Neuronal stem cell (in vitro differentiated cells): ENCODE measurements at regions not wholly inside any gene's neighbourhood (a gene's known extent, or its start where the extent isn't known, plus 50 kb on each side); places are given as distances from the start of the nearest gene placed in this dataset.

Source experiments
- DNase-seq: peaks from one replicate; pipeline ENCODE4 v3.0.0-alpha.2; 2013; ENCODE audit warnings: low spot score
- H2AFZ ChIP-seq: one replicate; pipeline ENCODE4 v1.6.1; 2013; ENCODE audit warnings: mild to moderate bottlenecking, low read length, inconsistent platforms
- H2AK5ac ChIP-seq: 2 replicates; pipeline ENCODE4 v1.6.1; 2013; ENCODE audit warnings: low read depth, mild to moderate bottlenecking, inconsistent platforms, low read length, moderate library complexity, mixed read lengths
- H2BK120ac ChIP-seq: 2 replicates; pipeline ENCODE4 v1.6.1; 2013; ENCODE audit warnings: low read depth, mild to moderate bottlenecking, inconsistent platforms, low read length, moderate library complexity, mixed read lengths
- H2BK12ac ChIP-seq: one replicate; pipeline ENCODE4 v1.6.1; 2013; ENCODE audit warnings: low read length, inconsistent platforms
- H2BK15ac ChIP-seq: 2 replicates; pipeline ENCODE4 v1.6.1; 2013; ENCODE audit warnings: mild to moderate bottlenecking, low read length, inconsistent platforms, mixed read lengths
- H2BK5ac ChIP-seq: one replicate; pipeline ENCODE4 v1.6.1; 2013; ENCODE audit warnings: inconsistent platforms, mild to moderate bottlenecking, low read length, moderate library complexity
- H3K14ac ChIP-seq: one replicate; pipeline ENCODE4 v1.6.1; 2013; ENCODE audit warnings: low read length, inconsistent platforms
- H3K18ac ChIP-seq: 2 replicates; pipeline ENCODE4 v1.6.1; 2013; ENCODE audit warnings: low read length, inconsistent platforms
- H3K23ac ChIP-seq: 2 replicates; pipeline ENCODE4 v1.6.1; 2013; ENCODE audit warnings: low read depth, mild to moderate bottlenecking, mixed read lengths, low read length, inconsistent platforms; ENCODE audit not compliant: poor library complexity
- H3K27ac ChIP-seq: replicated peaks from 3 replicates; pipeline ENCODE4 v1.5.1; 2013; ENCODE audit warnings: low read length, inconsistent platforms
- H3K27me3 ChIP-seq, 3 experiments: 2 replicates each; pipeline ENCODE4 v1.6.1; 2013; ENCODE audit warnings: low read length in 3 of 3, mild to moderate bottlenecking in 2 of 3, inconsistent platforms in 1 of 3, low read depth in 1 of 3, mixed read lengths in 1 of 3, moderate library complexity in 1 of 3; ENCODE audit not compliant: control insufficient read depth in 3 of 3, insufficient read depth in 3 of 3
- H3K36me3 ChIP-seq, 2 donors: replicated peaks in 1 of 2; 2 replicates each; pipeline ENCODE4 v1.6.1; 2013; ENCODE audit warnings: low read length in 2 of 2; ENCODE audit not compliant: control insufficient read depth in 2 of 2, insufficient read depth in 2 of 2
- H3K4ac ChIP-seq: 2 replicates; pipeline ENCODE4 v1.6.1; 2013; ENCODE audit warnings: inconsistent platforms, mild to moderate bottlenecking, low read length, moderate library complexity
- H3K4me1 ChIP-seq, 2 donors: 1 replicate in 1 of 2; 2 replicates in 1 of 2; pipeline ENCODE4 v1.6.1; 2013; ENCODE audit warnings: low read length in 2 of 2, low read depth in 1 of 2; ENCODE audit not compliant: control insufficient read depth in 2 of 2, insufficient read depth in 1 of 2
- H3K4me2 ChIP-seq: one replicate; pipeline ENCODE4 v1.6.1; 2013; ENCODE audit warnings: mild to moderate bottlenecking, low read length, inconsistent platforms; ENCODE audit not compliant: insufficient read depth, poor library complexity, severe bottlenecking
- H3K4me3 ChIP-seq, 2 donors: 2 replicates each; pipeline ENCODE4 v1.5.1; 2013; ENCODE audit warnings: low read length in 2 of 2, mild to moderate bottlenecking in 2 of 2, inconsistent platforms in 1 of 2, moderate library complexity in 1 of 2
- H3K79me1 ChIP-seq: one replicate; pipeline ENCODE4 v1.6.1; 2013; ENCODE audit warnings: low read depth, mild to moderate bottlenecking, inconsistent platforms, low read length, moderate library complexity
- H3K9ac ChIP-seq: one replicate; pipeline ENCODE4 v1.6.1; 2013; ENCODE audit warnings: mild to moderate bottlenecking, low read depth, low read length, inconsistent platforms; ENCODE audit not compliant: poor library complexity
- H3K9me3 ChIP-seq, 2 donors: replicated peaks in 1 of 2; 2 replicates each; pipeline versions ENCODE3 to v1.6.1; 2013; ENCODE audit warnings: low read length in 2 of 2, mild to moderate bottlenecking in 2 of 2, inconsistent platforms in 1 of 2, low read depth in 1 of 2, mixed read lengths in 1 of 2, moderate library complexity in 1 of 2; ENCODE audit not compliant: control insufficient read depth in 2 of 2, insufficient read depth in 1 of 2
- H4K8ac ChIP-seq: one replicate; pipeline ENCODE4 v1.6.1; 2013; ENCODE audit warnings: low read depth, mild to moderate bottlenecking, inconsistent platforms, low read length, moderate library complexity
- H4K91ac ChIP-seq: one replicate; pipeline ENCODE4 v1.6.1; 2013; ENCODE audit warnings: low read length, low read depth, mild to moderate bottlenecking, inconsistent platforms; ENCODE audit not compliant: poor library complexity
- WGBS, 2 donors: extraction: QIAGEN DNeasy Blood & Tissue Kit; methylation state at CpG; one replicate each; pipeline ENCODE4 v1.1.7; 2013; ENCODE audit warnings: missing lambda C conversion rate in 2 of 2, mixed read lengths in 1 of 2; ENCODE audit not compliant: insufficient read length in 2 of 2, insufficient replicate concordance in 1 of 2; ENCODE audit errors: extremely low coverage in 2 of 2; 5-methylcytosine and 5-hydroxymethylcytosine counted together

DNA sequence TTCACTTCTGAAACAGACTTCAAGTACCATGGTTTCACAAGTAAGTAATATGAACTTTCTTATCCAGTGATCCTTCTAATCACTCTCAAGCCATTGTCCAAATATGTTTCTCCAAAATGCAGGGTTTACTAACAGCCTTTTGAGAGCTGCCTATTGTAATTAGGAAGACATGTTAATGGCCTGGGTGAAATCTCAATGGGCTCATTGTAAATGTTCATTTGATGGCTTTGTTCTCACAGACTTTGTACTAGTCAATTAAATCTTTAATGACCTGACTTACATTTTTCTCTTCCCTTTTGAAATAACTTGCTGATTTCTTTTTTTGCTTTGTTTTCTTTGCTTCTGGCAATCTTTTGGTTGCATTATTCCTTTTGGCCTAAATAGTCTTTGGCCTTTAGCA is 444.8 kb downstream of the LIG4 start:
- H3K9ac ChIP-seq, result no peak overlapping the region
- no peak overlapping the region for H3K4me2 ChIP-seq
- H2BK12ac ChIP-seq, result no peak overlapping the region
- H2AK5ac ChIP-seq, result no peak overlapping the region
- no peak overlapping the region for H3K18ac ChIP-seq
- no peak overlapping the region for H3K14ac ChIP-seq
- no peak overlapping the region for H2BK120ac ChIP-seq
- no peak overlapping the region for H3K27ac ChIP-seq
- peaks cover 2 to 5% of the 10 kb centered on the region in 2 donors for H3K4me1 ChIP-seq
- no peak overlapping the region for H4K8ac ChIP-seq
- H2AFZ ChIP-seq, result no peak overlapping the region
- no peak overlapping the region for H3K23ac ChIP-seq
- H3K4me3 ChIP-seq, result no peak overlapping the region
- no peaks in the 10 kb centered on the region for H3K36me3 ChIP-seq
- H3K9me3 ChIP-seq, result no peaks in the 10 kb centered on the region
- DNase-seq, result peak; percentile 33
- no peaks in the 10 kb centered on the region for H3K79me1 ChIP-seq
- H3K4ac ChIP-seq, result no peak overlapping the region
- no peak overlapping the region for H2BK15ac ChIP-seq
- H3K27me3 ChIP-seq, result no peaks in the 10 kb centered on the region
- H2BK5ac ChIP-seq, result no peak overlapping the region
- no peak overlapping the region for H4K91ac ChIP-seq

DNA sequence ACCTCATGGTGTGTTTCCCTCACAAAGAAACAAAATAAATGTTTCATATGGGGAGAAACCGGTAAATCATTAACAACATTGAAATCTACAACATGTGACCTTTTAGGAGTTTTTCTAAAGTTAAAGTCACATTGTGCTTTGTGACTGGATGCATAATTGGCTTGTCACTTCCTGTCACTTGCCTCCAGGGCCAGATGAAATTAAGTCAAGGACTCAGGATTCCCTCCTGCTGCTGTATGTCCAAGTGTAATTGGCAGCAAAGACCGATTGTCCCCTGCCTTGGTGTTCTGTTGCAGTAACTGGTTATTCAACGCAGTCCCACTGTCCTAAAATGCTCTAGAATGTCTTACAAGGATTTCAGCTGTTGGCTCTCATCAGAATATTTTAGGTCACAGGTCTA is 448.2 kb downstream of the LIG4 start:
- no peak overlapping the region for H2AK5ac ChIP-seq
- no peak overlapping the region for H3K4me3 ChIP-seq
- H3K18ac ChIP-seq, result no peak overlapping the region
- no peak overlapping the region for H4K8ac ChIP-seq
- H3K4me1 ChIP-seq, result peaks cover 2 to 5% of the 10 kb centered on the region in 2 donors
- H3K4me2 ChIP-seq, result no peak overlapping the region
- H3K4ac ChIP-seq, result no peak overlapping the region
- H3K27me3 ChIP-seq, result no peaks in the 10 kb centered on the region
- H3K9me3 ChIP-seq, result no peaks in the 10 kb centered on the region
- H2BK120ac ChIP-seq, result no peak overlapping the region
- no peak for DNase-seq
- no peak overlapping the region for H3K27ac ChIP-seq
- no peaks in the 10 kb centered on the region for H3K79me1 ChIP-seq
- H3K14ac ChIP-seq, result no peak overlapping the region
- no peak overlapping the region for H3K23ac ChIP-seq
- WGBS, 2 donors, result no CpG with 5 or more reads among the region's 3 CpGs
- H2BK5ac ChIP-seq, result no peak overlapping the region
- H2AFZ ChIP-seq, result peak overlapping the region; percentile 70
- H3K36me3 ChIP-seq, result no peaks in the 10 kb centered on the region
- H2BK12ac ChIP-seq, result no peak overlapping the region
- H4K91ac ChIP-seq, result no peak overlapping the region
- H3K9ac ChIP-seq, result no peak overlapping the region
- no peak overlapping the region for H2BK15ac ChIP-seq

GRCh38 chr13:107765724-107766401 is 449.5 kb downstream of the LIG4 start:
- no peak overlapping the region for H2AK5ac ChIP-seq
- no peak overlapping the region for H3K4me3 ChIP-seq
- H3K4me2 ChIP-seq, result no peak overlapping the region
- no peaks in the 10 kb centered on the region for H3K9me3 ChIP-seq
- no peak overlapping the region for H3K23ac ChIP-seq
- peak overlapping the region; percentile 70 for H2AFZ ChIP-seq
- no peak overlapping the region for H3K27ac ChIP-seq
- no peak overlapping the region for H3K18ac ChIP-seq
- no peak overlapping the region for H2BK15ac ChIP-seq
- no peak overlapping the region for H3K9ac ChIP-seq
- H3K4ac ChIP-seq, result no peak overlapping the region
- H4K91ac ChIP-seq, result no peak overlapping the region
- no peaks in the 10 kb centered on the region for H3K27me3 ChIP-seq
- no peak overlapping the region for H2BK120ac ChIP-seq
- WGBS, 2 donors, result no CpG with 5 or more reads among the region's 6 CpGs
- H3K36me3 ChIP-seq, result no peaks in the 10 kb centered on the region
- no peak overlapping the region for H3K14ac ChIP-seq
- no peak overlapping the region for H4K8ac ChIP-seq
- no peak overlapping the region for H2BK12ac ChIP-seq
- H3K79me1 ChIP-seq, result no peaks in the 10 kb centered on the region
- DNase-seq, result no peak
- no peak overlapping the region for H2BK5ac ChIP-seq
- peaks cover 2 to 5% of the 10 kb centered on the region in 2 donors for H3K4me1 ChIP-seq

GRCh38 chr13:107764046-107764445 is 451.3 kb downstream of the LIG4 start:
- no peak overlapping the region for H3K4ac ChIP-seq
- H3K4me1 ChIP-seq, result peaks cover 2 to 5% of the 10 kb centered on the region in 2 donors
- no peak overlapping the region for H2BK5ac ChIP-seq
- H4K8ac ChIP-seq, result no peak overlapping the region
- DNase-seq, result no peak
- no peak overlapping the region for H3K14ac ChIP-seq
- H3K79me1 ChIP-seq, result no peaks in the 10 kb centered on the region
- H3K4me3 ChIP-seq, result no peak overlapping the region
- no peaks in the 10 kb centered on the region for H3K27me3 ChIP-seq
- H2AK5ac ChIP-seq, result no peak overlapping the region
- H2BK15ac ChIP-seq, result no peak overlapping the region
- no peak overlapping the region for H3K27ac ChIP-seq
- H3K36me3 ChIP-seq, result no peaks in the 10 kb centered on the region
- H3K9ac ChIP-seq, result no peak overlapping the region
- H3K9me3 ChIP-seq, result no peaks in the 10 kb centered on the region
- no peak overlapping the region for H4K91ac ChIP-seq
- no peak overlapping the region for H3K4me2 ChIP-seq
- H2AFZ ChIP-seq, result no peak overlapping the region
- WGBS, 2 donors, result no CpG with 5 or more reads among the region's 1 CpG
- no peak overlapping the region for H3K18ac ChIP-seq
- no peak overlapping the region for H2BK120ac ChIP-seq
- H2BK12ac ChIP-seq, result no peak overlapping the region
- H3K23ac ChIP-seq, result no peak overlapping the region
